ENCODE measurements at regions not wholly inside any gene's neighbourhood (a gene's known extent, or its start where the extent isn't known, plus 50 kb on each side); places are given as distances from the start of the nearest gene placed in this dataset.
A peak's percentile ranks its signal among the peaks of the same experiment; 100 is the strongest.

DNA sequence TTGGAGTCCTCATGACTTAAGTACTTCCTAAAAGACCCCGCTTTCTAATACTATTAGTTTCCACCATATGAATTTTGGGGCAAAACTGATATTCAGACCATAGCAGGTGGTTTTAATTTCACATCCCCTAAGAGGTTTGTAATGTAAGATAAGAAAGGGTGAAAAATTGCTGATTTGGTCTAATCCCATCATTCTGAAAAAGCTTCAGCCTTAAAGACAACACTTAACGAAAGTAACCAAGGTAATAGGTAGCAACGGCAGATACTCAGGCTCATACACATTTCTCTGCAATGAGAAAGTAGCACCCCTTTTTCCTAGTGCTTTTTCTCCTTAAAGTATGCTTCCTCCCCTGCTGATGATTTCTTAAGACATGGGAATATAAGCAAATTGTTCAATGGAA, 376.9 kb upstream of the LYPLAL1 start:
- no peak for DNase-seq (ENCODE audit: low read depth in 1 of 2, low spot score in 1 of 2)
- in situ Hi-C loops (cut with HindIII; ENCODE audit: low pct_unique_long_range_greater_than_20kb, low sequenced_read_pairs), result no loop called here
- no peak for TF ChIP-seq JUND (IDR thresholded peaks at IDR 0.05; ENCODE audit: low read depth)

DNA sequence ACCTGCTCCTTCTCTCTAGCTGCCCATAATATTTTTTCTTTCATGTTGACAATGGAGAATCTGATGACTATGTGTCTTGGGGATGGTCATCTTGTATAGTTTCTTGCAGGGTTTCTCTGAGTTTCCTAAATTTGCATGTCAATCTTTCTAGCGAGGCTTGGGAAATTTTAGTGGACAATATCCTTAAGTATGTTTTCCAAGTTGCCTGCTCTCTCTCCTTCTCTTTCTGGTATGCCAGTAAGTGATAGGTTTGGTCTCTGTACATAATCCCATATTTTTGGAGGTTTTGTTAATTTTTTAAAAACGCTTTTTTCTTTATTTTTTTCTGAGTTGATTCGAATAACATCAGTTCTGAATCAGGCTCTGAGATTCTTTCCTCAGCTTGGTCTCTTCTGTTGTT, 370.9 kb upstream of the LYPLAL1 start:
- no peak for TF ChIP-seq JUND (IDR thresholded peaks at IDR 0.05; ENCODE audit: low read depth)
- in situ Hi-C loops (cut with HindIII; ENCODE audit: low pct_unique_long_range_greater_than_20kb, low sequenced_read_pairs), result no loop called here
- DNase-seq (ENCODE audit: low read depth in 1 of 2, low spot score in 1 of 2), result no peak

DNA sequence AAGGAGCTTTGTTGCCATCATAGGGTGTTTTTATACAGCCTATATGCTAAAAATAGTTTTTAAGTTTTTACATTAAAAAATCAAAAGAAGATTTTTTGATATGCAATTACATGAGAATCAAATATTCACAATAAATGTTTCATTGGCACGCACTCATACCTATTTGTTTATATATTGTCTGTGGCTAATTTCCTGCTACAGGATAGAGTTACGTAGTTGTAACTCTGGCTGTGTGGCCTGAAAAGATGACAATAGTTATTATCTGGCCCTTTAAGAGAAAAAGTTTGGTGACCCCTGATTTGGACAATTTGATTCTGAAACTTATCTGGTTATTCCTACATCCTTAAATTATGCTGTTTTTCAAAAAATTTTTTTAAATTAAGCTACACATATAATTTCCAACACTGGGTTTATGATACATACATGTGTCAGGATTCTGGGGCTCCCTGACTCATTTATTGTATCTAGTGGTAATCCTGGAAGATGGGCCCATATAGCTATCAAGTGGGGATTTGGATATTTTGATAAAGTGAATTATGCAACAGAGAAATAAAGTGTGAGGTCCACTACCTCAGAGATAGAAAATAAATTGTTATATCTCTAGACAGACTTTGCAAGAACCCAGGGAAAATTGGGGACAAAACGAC, 370.2 kb upstream of the LYPLAL1 start:
- no peak for TF ChIP-seq JUND (IDR thresholded peaks at IDR 0.05; ENCODE audit: low read depth)
- in situ Hi-C loops (cut with HindIII; ENCODE audit: low pct_unique_long_range_greater_than_20kb, low sequenced_read_pairs), result no loop called here
- DNase-seq (ENCODE audit: low read depth in 1 of 2, low spot score in 1 of 2), result no peak

DNA sequence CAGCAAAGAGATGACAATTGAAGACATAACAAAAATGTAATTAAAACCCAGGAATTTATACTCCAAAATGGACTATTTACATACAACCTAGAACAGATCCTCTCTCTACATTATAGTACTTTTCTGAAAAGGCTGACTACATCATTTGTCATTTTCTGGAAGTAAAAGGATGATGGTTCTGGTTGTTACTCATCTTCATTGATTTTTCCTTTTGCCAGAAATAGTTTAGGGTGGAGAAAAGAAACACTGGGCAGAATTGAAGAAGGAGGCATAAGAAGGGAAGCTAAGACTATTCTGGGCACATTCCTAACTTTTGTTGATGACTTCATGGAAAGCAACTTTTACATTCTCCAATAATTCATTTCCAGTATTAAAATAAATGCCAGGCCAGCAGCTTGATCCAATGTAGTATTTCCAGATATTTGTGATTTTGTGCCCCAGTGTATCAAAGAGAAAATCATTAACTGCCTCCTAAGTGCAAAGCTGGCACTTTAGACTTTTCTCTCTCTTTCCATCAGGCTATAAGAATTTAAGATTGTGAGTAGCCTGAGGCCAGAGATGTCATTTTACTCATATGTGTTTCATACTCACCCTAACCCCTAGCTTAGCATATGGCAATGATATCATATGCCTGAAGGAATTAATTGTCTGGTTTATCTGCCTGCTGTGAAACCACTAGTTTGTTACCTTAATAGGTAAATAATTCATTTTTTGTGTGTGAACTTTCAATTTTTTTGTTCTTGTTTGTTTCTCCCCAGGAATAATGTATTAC, 369.5 kb upstream of the LYPLAL1 start:
- no peak for TF ChIP-seq JUND (IDR thresholded peaks at IDR 0.05; ENCODE audit: low read depth)
- no peak for DNase-seq (ENCODE audit: low read depth in 1 of 2, low spot score in 1 of 2)
- in situ Hi-C loops (cut with HindIII; ENCODE audit: low pct_unique_long_range_greater_than_20kb, low sequenced_read_pairs), result no loop called here

DNA sequence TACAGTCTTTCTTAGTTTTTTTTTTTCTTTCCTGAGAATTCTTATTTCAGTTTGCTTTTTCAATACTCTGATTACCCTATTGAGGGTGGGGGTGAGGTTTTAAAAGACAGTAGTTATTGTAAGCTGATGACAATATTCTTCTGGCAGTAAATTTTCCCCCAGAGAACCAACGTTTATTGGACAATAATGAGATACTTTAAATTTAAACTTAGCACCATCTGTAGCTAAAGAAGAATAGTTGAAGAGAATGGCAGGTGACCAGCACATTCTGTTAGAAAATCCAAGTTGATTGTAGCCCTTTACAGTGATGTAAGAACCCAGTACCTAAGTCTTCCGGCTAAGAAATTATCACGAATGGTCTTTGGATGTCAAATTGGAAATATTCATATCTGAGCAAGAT, 364.6 kb upstream of the LYPLAL1 start:
- in situ Hi-C loops (cut with HindIII; ENCODE audit: low pct_unique_long_range_greater_than_20kb, low sequenced_read_pairs), result no loop called here
- TF ChIP-seq JUND (IDR thresholded peaks at IDR 0.05; ENCODE audit: low read depth), result no peak
- no peak for DNase-seq (ENCODE audit: low read depth in 1 of 2, low spot score in 1 of 2)

DNA sequence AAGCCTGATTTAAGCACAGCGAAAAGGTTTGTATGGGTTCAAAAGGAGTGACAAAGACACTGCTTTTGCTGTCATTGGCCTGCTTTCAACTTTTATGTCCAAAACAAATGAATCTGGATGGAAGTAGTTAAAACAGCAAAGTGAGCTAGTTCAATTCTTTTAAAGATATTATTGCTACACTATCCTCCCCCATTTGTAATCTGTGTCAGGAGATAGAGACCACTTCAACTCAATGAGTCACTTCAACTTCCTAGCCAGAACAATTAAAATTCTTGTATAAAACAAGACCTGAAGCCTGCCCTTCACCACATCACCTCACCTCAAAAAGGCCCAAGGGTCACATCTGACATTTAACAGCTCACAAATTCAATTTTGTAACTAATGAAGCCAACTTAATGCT, 364.1 kb upstream of the LYPLAL1 start:
- in situ Hi-C loops (cut with HindIII; ENCODE audit: low pct_unique_long_range_greater_than_20kb, low sequenced_read_pairs), result no loop called here
- no peak for DNase-seq (ENCODE audit: low read depth in 1 of 2, low spot score in 1 of 2)
- TF ChIP-seq JUND (IDR thresholded peaks at IDR 0.05; ENCODE audit: low read depth), result no peak

DNA sequence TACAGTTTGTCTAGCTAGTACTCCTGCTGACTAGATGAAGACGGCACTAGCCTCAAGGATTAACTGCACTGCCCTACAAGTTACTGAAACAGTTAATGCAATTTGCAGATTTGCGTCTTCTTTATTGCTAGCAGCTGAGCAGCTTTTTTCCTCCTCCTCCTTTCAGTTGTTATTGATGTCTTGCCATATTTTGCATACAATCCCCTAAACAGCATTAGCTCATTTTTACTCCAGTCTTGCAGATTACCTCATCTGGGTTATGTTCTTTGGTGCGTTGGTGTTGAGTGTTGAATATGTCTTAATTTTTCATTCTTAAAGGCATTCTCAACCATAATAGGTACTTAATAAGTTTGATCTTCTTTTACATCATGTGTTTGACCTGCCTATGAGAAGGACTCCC, 363.4 kb upstream of the LYPLAL1 start:
- TF ChIP-seq JUND (IDR thresholded peaks at IDR 0.05; ENCODE audit: low read depth), result no peak
- in situ Hi-C loops (cut with HindIII; ENCODE audit: low pct_unique_long_range_greater_than_20kb, low sequenced_read_pairs), result no loop called here
- no peak for DNase-seq (ENCODE audit: low read depth in 1 of 2, low spot score in 1 of 2)

DNA sequence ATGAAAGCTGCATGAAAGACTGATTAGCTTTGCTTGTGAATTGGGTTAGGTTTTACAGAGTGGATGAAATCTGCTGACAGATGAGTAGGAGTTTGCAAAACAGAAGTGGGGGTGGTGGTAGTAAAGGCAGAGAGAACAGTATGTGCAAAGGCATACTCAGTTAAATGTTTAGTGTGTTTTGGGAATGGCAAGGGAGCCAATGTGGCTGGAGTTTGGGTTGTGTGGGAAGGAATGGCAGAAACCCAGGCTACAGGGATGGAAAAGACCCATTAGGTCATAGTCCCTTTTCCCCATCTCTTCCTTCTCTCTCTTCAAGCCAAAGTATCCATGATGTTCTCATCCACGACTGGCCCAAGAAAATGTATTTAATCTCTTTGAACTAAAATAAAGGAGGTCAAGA, 362.2 kb upstream of the LYPLAL1 start:
- in situ Hi-C loops (cut with HindIII; ENCODE audit: low pct_unique_long_range_greater_than_20kb, low sequenced_read_pairs), result no loop called here
- no peak for TF ChIP-seq JUND (IDR thresholded peaks at IDR 0.05; ENCODE audit: low read depth)
- DNase-seq (ENCODE audit: low read depth in 1 of 2, low spot score in 1 of 2), result no peak

DNA sequence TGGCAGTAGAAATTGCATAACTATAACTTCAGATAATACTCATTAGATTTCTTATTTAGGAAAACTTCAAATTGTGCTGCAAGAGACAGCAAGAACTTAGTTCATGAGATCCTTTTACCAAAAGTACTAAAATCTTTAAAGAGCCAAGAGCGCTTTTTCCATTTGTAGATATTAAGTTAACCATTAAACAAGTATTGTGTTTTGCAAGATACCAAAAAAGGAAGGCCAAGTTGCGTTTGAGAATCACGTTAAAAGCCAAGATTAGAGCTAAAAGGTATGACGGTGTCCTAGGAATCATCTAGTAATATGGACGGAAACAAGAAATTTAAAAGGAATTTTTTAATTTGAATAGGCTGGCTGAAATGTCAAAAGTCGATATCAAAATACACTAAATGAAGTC, 361.3 kb upstream of the LYPLAL1 start:
- in situ Hi-C loops (cut with HindIII; ENCODE audit: low pct_unique_long_range_greater_than_20kb, low sequenced_read_pairs), result no loop called here
- no peak for TF ChIP-seq JUND (IDR thresholded peaks at IDR 0.05; ENCODE audit: low read depth)

DNA sequence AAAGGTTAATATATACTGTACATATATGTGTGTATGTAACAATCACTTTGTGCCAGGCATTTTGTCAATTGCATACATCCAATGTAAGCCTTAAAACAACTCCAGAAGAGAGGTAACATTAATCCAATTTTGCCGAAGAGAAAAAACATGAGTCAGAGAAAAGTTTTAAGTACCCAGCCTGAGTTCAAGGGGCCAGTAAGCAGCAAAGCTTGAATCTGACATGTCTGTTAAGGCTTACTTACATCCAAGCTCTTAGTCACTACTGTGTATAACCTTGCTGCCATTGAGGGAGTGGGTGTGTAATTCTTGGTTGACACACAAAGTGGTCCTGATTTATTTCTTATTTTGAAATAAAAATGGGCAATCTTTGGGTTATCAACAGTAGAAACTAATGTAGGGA, 360.4 kb upstream of the LYPLAL1 start:
- TF ChIP-seq JUND (IDR thresholded peaks at IDR 0.05; ENCODE audit: low read depth), result no peak
- no peak for DNase-seq (ENCODE audit: low read depth in 1 of 2, low spot score in 1 of 2)
- in situ Hi-C loops (cut with HindIII; ENCODE audit: low pct_unique_long_range_greater_than_20kb, low sequenced_read_pairs), result no loop called here

More for the DNA sequence above, 361.3 kb upstream of the LYPLAL1 start:
- DNase-seq (ENCODE audit: low read depth in 1 of 2, low spot score in 1 of 2), result no peak

DNA sequence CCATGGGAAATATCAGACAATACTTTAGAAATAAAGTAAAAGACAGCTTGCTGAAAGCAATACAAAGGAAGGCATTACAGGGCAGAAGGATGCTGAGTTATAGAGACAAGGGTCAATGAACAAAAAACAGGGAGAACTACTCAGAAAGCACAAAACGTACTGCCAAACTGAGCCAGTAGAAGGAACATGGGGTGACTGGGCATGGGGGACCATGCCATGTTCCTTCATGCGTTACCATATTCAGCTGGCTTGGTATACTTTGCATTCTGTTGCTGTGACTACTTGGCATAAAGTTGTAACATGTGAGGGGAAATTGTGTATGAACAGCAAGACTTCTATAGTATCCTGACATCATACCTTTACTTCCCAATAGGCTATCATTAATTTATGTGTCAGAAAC, 358.6 kb upstream of the LYPLAL1 start:
- in situ Hi-C loops (cut with HindIII; ENCODE audit: low pct_unique_long_range_greater_than_20kb, low sequenced_read_pairs), result no loop called here
- no peak for DNase-seq (ENCODE audit: low read depth in 1 of 2, low spot score in 1 of 2)
- TF ChIP-seq JUND (IDR thresholded peaks at IDR 0.05; ENCODE audit: low read depth), result no peak

DNA sequence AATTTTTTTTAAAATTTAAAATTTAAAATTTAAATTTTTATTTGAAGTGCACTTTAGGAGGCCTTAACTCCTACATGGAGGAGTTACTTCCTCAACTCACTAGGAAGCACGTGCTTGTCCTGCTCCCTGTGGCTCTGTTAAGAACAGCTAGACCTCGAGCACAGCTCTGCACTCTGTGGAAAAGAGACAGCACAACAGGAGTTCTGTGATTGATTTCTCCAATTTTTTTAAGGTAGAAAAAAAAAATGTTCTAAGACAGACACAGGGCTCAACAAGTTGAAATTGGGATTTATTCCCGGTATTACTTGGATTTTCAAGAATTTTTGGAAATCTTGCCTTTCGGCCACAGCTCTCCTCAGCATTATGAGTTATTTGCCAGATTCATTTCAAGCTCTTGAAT, 356.6 kb upstream of the LYPLAL1 start:
- no peak for TF ChIP-seq JUND (IDR thresholded peaks at IDR 0.05; ENCODE audit: low read depth)
- peak in 1 of 2 experiments; percentile 23 for DNase-seq (ENCODE audit: low read depth in 1 of 2, low spot score in 1 of 2)
- in situ Hi-C loops (cut with HindIII; ENCODE audit: low pct_unique_long_range_greater_than_20kb, low sequenced_read_pairs), result no loop called here

DNA sequence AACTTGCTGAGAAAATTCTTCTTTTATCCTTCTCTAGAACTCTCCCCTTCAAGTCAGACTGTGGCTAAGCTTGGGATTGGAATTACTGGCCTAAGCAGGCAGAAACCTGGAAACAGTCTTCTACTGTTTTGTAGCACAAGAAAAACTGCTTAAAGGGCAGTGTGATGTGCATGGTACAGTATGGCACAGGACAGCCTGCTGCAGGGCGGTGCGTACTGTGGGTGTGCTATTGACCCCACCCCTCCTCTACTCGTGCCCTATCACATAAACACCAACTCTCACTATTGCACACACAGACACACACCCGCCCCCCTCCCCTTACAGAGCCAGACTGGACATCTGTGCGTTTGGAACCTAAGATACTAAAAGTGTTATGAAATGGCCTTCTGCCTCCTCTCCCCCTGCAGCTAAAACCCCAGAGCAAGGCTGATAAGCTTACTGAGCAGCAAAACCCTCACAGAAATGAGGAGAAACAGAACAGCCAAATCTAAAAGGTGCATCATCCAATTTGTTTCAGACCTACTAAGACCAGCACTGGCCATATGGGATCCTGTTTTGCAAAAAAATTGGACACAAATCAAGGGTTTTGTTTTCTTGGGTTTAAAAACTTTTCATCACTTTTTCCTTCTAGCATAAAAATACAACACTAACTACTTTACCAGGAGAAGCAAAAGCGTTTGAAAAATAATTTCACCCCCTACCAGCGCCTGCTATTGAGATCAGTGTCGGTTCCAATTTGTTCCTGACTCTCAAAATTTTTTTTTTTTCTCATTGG, 355.8 kb upstream of the LYPLAL1 start:
- TF ChIP-seq JUND (IDR thresholded peaks at IDR 0.05; ENCODE audit: low read depth), result no peak
- DNase-seq (ENCODE audit: low read depth in 1 of 2, low spot score in 1 of 2), result no peak
- in situ Hi-C loops (cut with HindIII; ENCODE audit: low pct_unique_long_range_greater_than_20kb, low sequenced_read_pairs), result no loop called here
